Keratinocyte (primary cell): ENCODE measurements at regions not wholly inside any gene's neighbourhood (a gene's known extent, or its start where the extent isn't known, plus 50 kb on each side); places are given as distances from the start of the nearest gene placed in this dataset.
A peak's percentile ranks its signal among the peaks of the same experiment; 100 is the strongest.

Source experiments
- DNase-seq: peaks from one replicate; pipeline ENCODE4 v3.0.0-alpha.2; 2011; ENCODE audit warnings: low read depth, missing footprints, low spot score
- FAIRE-seq: peaks from 2 replicates; lab custom pipeline; 2011; peaks lifted over from hg19 to GRCh38; lab: Jason Lieb, UNC
- H2AFZ ChIP-seq: 2 replicates; pipeline ENCODE4 v1.6.0; 2012; ENCODE audit warnings: low read length, control low read depth, inconsistent platforms; ENCODE audit not compliant: control insufficient read depth
- H3K27ac ChIP-seq: 2 replicates; pipeline ENCODE4 v1.5.1; 2011; ENCODE audit warnings: low read length; ENCODE audit not compliant: control insufficient read depth, insufficient read depth
- H3K27me3 ChIP-seq: 3 replicates; pipeline ENCODE4 v1.6.0; 2011; ENCODE audit warnings: low read length; ENCODE audit not compliant: control insufficient read depth, insufficient read depth; ENCODE audit errors: extremely low read depth
- H3K36me3 ChIP-seq, 2 experiments: 2 replicates in 1 of 2; 3 replicates in 1 of 2; pipeline ENCODE4 v1.5.1; 2011; ENCODE audit warnings: low read length in 2 of 2, mild to moderate bottlenecking in 1 of 2; ENCODE audit not compliant: control insufficient read depth in 2 of 2, insufficient read depth in 2 of 2; ENCODE audit errors: extremely low read depth in 1 of 2
- H3K4me1 ChIP-seq: 3 replicates; pipeline ENCODE4 v1.5.1; 2011; ENCODE audit warnings: low read length; ENCODE audit not compliant: control insufficient read depth, insufficient read depth; ENCODE audit errors: extremely low read depth
- H3K4me2 ChIP-seq: 3 replicates; pipeline ENCODE4 v1.6.0; 2011; ENCODE audit warnings: low read depth, low read length; ENCODE audit not compliant: control insufficient read depth, insufficient read depth; ENCODE audit errors: extremely low read depth
- H3K4me3 ChIP-seq, 3 experiments: fragments of 200-600 bp in 1 of 3; sonication (generic) in 1 of 3; 2 replicates in 2 of 3; 3 replicates in 1 of 3; pipeline ENCODE4 v1.5.1; 2011 to 2016; ENCODE audit warnings: low read length in 3 of 3, mild to moderate bottlenecking in 3 of 3, control low read depth in 2 of 3, inconsistent platforms in 1 of 3, low read depth in 1 of 3, mixed read lengths in 1 of 3, mixed run types in 1 of 3, moderate library complexity in 1 of 3; ENCODE audit not compliant: control insufficient read depth in 2 of 3, insufficient read depth in 2 of 3; ENCODE audit errors: extremely low read depth in 1 of 3
- H3K79me2 ChIP-seq: 2 replicates; pipeline ENCODE4 v1.6.0; 2012; ENCODE audit warnings: low read length; ENCODE audit not compliant: control insufficient read depth, insufficient read depth
- H3K9ac ChIP-seq: 3 replicates; pipeline ENCODE4 v1.6.0; 2011; ENCODE audit warnings: low read length; ENCODE audit not compliant: control insufficient read depth, insufficient read depth; ENCODE audit errors: extremely low read depth
- H3K9me1 ChIP-seq: 3 replicates; pipeline ENCODE4 v1.6.0; 2011; ENCODE audit warnings: low read length; ENCODE audit not compliant: control insufficient read depth, insufficient read depth; ENCODE audit errors: extremely low read depth
- H3K9me3 ChIP-seq: 2 replicates; pipeline ENCODE4 v1.5.1; 2012; ENCODE audit warnings: low read depth, low read length; ENCODE audit not compliant: control insufficient read depth
- H4K20me1 ChIP-seq: 3 replicates; pipeline ENCODE4 v1.6.0; 2011; ENCODE audit warnings: low read length; ENCODE audit not compliant: control insufficient read depth, insufficient read depth; ENCODE audit errors: extremely low read depth
- CTCF ChIP-seq, 3 experiments: IDR thresholded peaks in 1 of 3; conservative IDR thresholded peaks in 1 of 3; optimal IDR thresholded peaks in 1 of 3; 2 replicates in 2 of 3; 3 replicates in 1 of 3; pipeline versions ENCODE3 to v1.5.1; 2011; ENCODE audit warnings: low read length in 3 of 3, mild to moderate bottlenecking in 3 of 3, moderate library complexity in 2 of 3, control low read depth in 1 of 3, inconsistent platforms in 1 of 3; ENCODE audit not compliant: insufficient read depth in 2 of 3; ENCODE audit errors: extremely low read depth in 1 of 3
- EZH2 ChIP-seq: IDR thresholded peaks from one replicate; pipeline ENCODE4 v1.6.1; 2012; ENCODE audit warnings: inconsistent platforms, mild to moderate bottlenecking, low read length, moderate library complexity
- dilution Hi-C: fragments of 300-500 bp; cut with MboI; formaldehyde crosslinking; loops from one replicate; pipeline ENCODE4 v1.7.0; 2020; ENCODE audit warnings: low sequenced_read_pairs; ENCODE audit not compliant: extremely low pct_ligation_motif_present

- Histone ChIP-seq H3K27me3 (no peaks in the 10 kb centered on the region), H3K9ac (no peak overlapping the region), H3K9me1 (no peaks in the 10 kb centered on the region), H3K4me3 (no peak overlapping the region), H3K79me2 (no peaks in the 10 kb centered on the region), H3K4me1 (peaks cover 16% of the 10 kb centered on the region), H3K4me2 (no peak overlapping the region), H4K20me1 (no peaks in the 10 kb centered on the region), H3K9me3 (no peaks in the 10 kb centered on the region), H2AFZ (no peak overlapping the region), H3K27ac (no peak overlapping the region), H3K36me3 (no peaks in the 10 kb centered on the region)
- DNase-seq = no peak
- FAIRE-seq = no peak
- dilution Hi-C loops = no loop called here
- TF ChIP-seq EZH2 (no peak), CTCF (optimal IDR thresholded peaks at IDR 0.05 in 1 of 3, IDR thresholded peaks at IDR 0.05 in 1 of 3, conservative IDR thresholded peaks at IDR 0.05 in 1 of 3; ENCODE audit: extremely low read depth in 1 of 3, insufficient read depth in 2 of 3, low read length in 3 of 3) (no peak)
Measured at GRCh38 chr4:34191443-34191842, 2052.9 kb downstream of the ARAP2 start.

GRCh38 chr4:34193451-34194154 is 2050.7 kb downstream of the ARAP2 start:
- TF ChIP-seq EZH2 (no peak), CTCF (optimal IDR thresholded peaks at IDR 0.05 in 1 of 3, IDR thresholded peaks at IDR 0.05 in 1 of 3, conservative IDR thresholded peaks at IDR 0.05 in 1 of 3; ENCODE audit: extremely low read depth in 1 of 3, insufficient read depth in 2 of 3, low read length in 3 of 3) (no peak)
- peak overlapping the region in 1 of 3 experiments; percentile 45 for H3K4me3 ChIP-seq
- no peaks in the 10 kb centered on the region for H3K27me3 ChIP-seq
- FAIRE-seq = peak; percentile 79
- peak overlapping the region; percentile 64 for H3K4me2 ChIP-seq
- no peak overlapping the region for H3K27ac ChIP-seq
- H3K79me2 ChIP-seq = no peaks in the 10 kb centered on the region
- H3K36me3 ChIP-seq = no peaks in the 10 kb centered on the region
- no peak for DNase-seq
- dilution Hi-C loops = no loop called here
- H3K9me3 ChIP-seq = no peaks in the 10 kb centered on the region
- H3K4me1 ChIP-seq = peaks cover 16% of the 10 kb centered on the region
- H2AFZ ChIP-seq = peak overlapping the region; percentile 44
- H4K20me1 ChIP-seq = no peaks in the 10 kb centered on the region
- no peak overlapping the region for H3K9ac ChIP-seq
- H3K9me1 ChIP-seq = no peaks in the 10 kb centered on the region
